HL-60 (cell line): ENCODE measurements at regions not wholly inside any gene's neighbourhood (a gene's known extent, or its start where the extent isn't known, plus 50 kb on each side); places are given as distances from the start of the nearest gene placed in this dataset.

Experiments used
- POLR2AphosphoS5 ChIP-seq: IDR thresholded peaks from 2 replicates; pipeline ENCODE4 v1.6.1; 2012; ENCODE audit warnings: low read depth
- TF ChIP-seq, protein P1 (sequence below): IDR thresholded peaks from one replicate; pipeline ENCODE4 v1.5.1; 2011; ENCODE audit warnings: low read length, control low read depth, inconsistent platforms; ENCODE audit not compliant: insufficient read depth
- TF ChIP-seq, protein P2 (sequence below): IDR thresholded peaks from 2 replicates; pipeline ENCODE4 v1.6.1; 2012; ENCODE audit warnings: low read depth; ENCODE audit not compliant: insufficient replicate concordance

DNA sequence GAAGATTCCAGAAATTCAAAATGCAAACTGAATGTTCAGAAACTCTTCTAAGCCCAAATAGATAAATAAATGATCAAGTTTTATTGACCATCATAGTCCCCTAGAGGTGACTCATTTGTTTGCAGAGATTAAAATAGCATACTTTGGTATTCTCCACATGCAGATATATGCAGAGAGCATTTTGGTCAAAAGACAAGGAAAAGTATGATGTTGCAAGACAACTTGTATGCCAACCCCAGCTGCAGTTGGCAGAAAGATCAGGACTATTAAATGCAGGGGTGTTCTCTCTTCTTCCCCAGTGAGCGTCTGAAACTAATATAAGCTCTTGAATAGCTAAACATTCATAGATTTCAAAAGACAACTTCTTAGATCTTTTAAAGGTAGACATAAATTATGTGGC lies 404.9 kb downstream of the LTN1 start:
- TF ChIP-seq, protein P1, sequence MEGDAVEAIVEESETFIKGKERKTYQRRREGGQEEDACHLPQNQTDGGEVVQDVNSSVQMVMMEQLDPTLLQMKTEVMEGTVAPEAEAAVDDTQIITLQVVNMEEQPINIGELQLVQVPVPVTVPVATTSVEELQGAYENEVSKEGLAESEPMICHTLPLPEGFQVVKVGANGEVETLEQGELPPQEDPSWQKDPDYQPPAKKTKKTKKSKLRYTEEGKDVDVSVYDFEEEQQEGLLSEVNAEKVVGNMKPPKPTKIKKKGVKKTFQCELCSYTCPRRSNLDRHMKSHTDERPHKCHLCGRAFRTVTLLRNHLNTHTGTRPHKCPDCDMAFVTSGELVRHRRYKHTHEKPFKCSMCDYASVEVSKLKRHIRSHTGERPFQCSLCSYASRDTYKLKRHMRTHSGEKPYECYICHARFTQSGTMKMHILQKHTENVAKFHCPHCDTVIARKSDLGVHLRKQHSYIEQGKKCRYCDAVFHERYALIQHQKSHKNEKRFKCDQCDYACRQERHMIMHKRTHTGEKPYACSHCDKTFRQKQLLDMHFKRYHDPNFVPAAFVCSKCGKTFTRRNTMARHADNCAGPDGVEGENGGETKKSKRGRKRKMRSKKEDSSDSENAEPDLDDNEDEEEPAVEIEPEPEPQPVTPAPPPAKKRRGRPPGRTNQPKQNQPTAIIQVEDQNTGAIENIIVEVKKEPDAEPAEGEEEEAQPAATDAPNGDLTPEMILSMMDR: no peak
- TF ChIP-seq, protein P2, sequence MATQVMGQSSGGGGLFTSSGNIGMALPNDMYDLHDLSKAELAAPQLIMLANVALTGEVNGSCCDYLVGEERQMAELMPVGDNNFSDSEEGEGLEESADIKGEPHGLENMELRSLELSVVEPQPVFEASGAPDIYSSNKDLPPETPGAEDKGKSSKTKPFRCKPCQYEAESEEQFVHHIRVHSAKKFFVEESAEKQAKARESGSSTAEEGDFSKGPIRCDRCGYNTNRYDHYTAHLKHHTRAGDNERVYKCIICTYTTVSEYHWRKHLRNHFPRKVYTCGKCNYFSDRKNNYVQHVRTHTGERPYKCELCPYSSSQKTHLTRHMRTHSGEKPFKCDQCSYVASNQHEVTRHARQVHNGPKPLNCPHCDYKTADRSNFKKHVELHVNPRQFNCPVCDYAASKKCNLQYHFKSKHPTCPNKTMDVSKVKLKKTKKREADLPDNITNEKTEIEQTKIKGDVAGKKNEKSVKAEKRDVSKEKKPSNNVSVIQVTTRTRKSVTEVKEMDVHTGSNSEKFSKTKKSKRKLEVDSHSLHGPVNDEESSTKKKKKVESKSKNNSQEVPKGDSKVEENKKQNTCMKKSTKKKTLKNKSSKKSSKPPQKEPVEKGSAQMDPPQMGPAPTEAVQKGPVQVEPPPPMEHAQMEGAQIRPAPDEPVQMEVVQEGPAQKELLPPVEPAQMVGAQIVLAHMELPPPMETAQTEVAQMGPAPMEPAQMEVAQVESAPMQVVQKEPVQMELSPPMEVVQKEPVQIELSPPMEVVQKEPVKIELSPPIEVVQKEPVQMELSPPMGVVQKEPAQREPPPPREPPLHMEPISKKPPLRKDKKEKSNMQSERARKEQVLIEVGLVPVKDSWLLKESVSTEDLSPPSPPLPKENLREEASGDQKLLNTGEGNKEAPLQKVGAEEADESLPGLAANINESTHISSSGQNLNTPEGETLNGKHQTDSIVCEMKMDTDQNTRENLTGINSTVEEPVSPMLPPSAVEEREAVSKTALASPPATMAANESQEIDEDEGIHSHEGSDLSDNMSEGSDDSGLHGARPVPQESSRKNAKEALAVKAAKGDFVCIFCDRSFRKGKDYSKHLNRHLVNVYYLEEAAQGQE: no peak
- TF ChIP-seq POLR2AphosphoS5: no peak
